ENCODE measurements at regions not wholly inside any gene's neighbourhood (a gene's known extent, or its start where the extent isn't known, plus 50 kb on each side); places are given as distances from the start of the nearest gene placed in this dataset.

GRCh38 chr4:149121023-149121404, 678.8 kb upstream of the NR3C2 start:
- DNase-seq (ENCODE audit: low spot score) = no peak

GRCh38 chr4:149120331-149121022, 678.3 kb upstream of the NR3C2 start:
- no peak for DNase-seq (ENCODE audit: low spot score)

GRCh38 chr4:149116806-149117205, 674.6 kb upstream of the NR3C2 start:
- no peak for DNase-seq (ENCODE audit: low spot score)

GRCh38 chr4:149113804-149114430, 671.7 kb upstream of the NR3C2 start:
- no peak for DNase-seq (ENCODE audit: low spot score)

GRCh38 chr4:149112109-149112508, 669.9 kb upstream of the NR3C2 start:
- DNase-seq (ENCODE audit: low spot score) = no peak

- no peak for DNase-seq (ENCODE audit: low spot score)
Measured at GRCh38 chr4:149110481-149110880, 668.3 kb upstream of the NR3C2 start.

GRCh38 chr4:149108626-149109025, 666.4 kb upstream of the NR3C2 start:
- DNase-seq (ENCODE audit: low spot score) = no peak

- DNase-seq (ENCODE audit: low spot score) = no peak
Measured at GRCh38 chr4:149102765-149103164, 660.6 kb upstream of the NR3C2 start.

- no peak for DNase-seq (ENCODE audit: low spot score)
Measured at GRCh38 chr4:149101649-149102048, 659.4 kb upstream of the NR3C2 start.

GRCh38 chr4:149095811-149096210, 653.6 kb upstream of the NR3C2 start:
- DNase-seq (ENCODE audit: low spot score) = no peak

- no peak for DNase-seq (ENCODE audit: low spot score)
Measured at GRCh38 chr4:149095001-149095400, 652.8 kb upstream of the NR3C2 start.

- no peak for DNase-seq (ENCODE audit: low spot score)
Measured at GRCh38 chr4:149084144-149084543, 641.9 kb upstream of the NR3C2 start.

GRCh38 chr4:149077181-149077580, 635.0 kb upstream of the NR3C2 start:
- DNase-seq (ENCODE audit: low spot score) = no peak

GRCh38 chr4:149076401-149076800, 634.2 kb upstream of the NR3C2 start:
- DNase-seq (ENCODE audit: low spot score) = no peak

- no peak for DNase-seq (ENCODE audit: low spot score)
Measured at GRCh38 chr4:149072384-149072783, 630.2 kb upstream of the NR3C2 start.

- no peak for DNase-seq (ENCODE audit: low spot score)
Measured at GRCh38 chr4:149065753-149066152, 623.5 kb upstream of the NR3C2 start.

- DNase-seq (ENCODE audit: low spot score) = no peak
Measured at GRCh38 chr4:149062997-149063396, 620.8 kb upstream of the NR3C2 start.

- DNase-seq (ENCODE audit: low spot score) = no peak
Measured at GRCh38 chr4:149057594-149057993, 615.4 kb upstream of the NR3C2 start.

- no peak for DNase-seq (ENCODE audit: low spot score)
Measured at GRCh38 chr4:149056615-149057014, 614.4 kb upstream of the NR3C2 start.

GRCh38 chr4:149055624-149056023, 613.4 kb upstream of the NR3C2 start:
- no peak for DNase-seq (ENCODE audit: low spot score)

- no peak for DNase-seq (ENCODE audit: low spot score)
Measured at GRCh38 chr4:149050840-149051239, 608.6 kb upstream of the NR3C2 start.

GRCh38 chr4:149048451-149049143, 606.4 kb upstream of the NR3C2 start:
- DNase-seq (ENCODE audit: low spot score) = no peak

- DNase-seq (ENCODE audit: low spot score) = no peak
Measured at GRCh38 chr4:149047368-149047767, 605.2 kb upstream of the NR3C2 start.

Data from mucosa of gallbladder (tissue), 1 donor.